ENCODE measurements at regions not wholly inside any gene's neighbourhood (a gene's known extent, or its start where the extent isn't known, plus 50 kb on each side); places are given as distances from the start of the nearest gene placed in this dataset.
A peak's percentile ranks its signal among the peaks of the same experiment; 100 is the strongest.

DNA sequence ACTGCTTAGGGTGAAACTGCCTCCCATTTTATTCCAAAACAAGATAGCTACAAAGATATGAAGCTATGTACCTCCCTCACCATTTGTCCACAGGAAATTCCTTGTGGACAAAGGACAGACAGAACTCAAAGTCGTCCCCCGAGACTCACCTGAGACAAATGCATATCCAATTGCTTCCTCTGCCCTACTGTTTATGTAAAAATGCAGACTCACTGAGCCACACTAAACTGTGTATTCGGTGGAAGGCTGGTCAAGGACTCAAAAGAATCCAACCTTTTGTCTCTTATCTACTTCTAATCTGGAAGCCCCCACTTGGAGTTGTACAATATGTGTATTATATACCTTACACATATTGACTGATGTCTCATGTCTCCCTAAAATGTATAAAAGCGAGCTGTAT is 288.0 kb upstream of the ERCC4 start:
- Histone ChIP-seq H3K9ac (ENCODE audit: insufficient read depth in 1 of 2, low read depth in 2 of 2, low read length in 2 of 2) (no peak overlapping the region), H3K9me3 (replicated peaks; ENCODE audit: control insufficient read depth, insufficient read depth, low read depth, low read length) (no peaks in the 10 kb centered on the region), H3K4me3 (no peak overlapping the region), H3K27ac (ENCODE audit: extremely low read depth, low read depth, low read length) (peak overlapping the region; percentile 59; the same call in 1 of the 3 replicates), H3K9me1 (ENCODE audit: control insufficient read depth, insufficient read depth, low read length) (no peaks in the 10 kb centered on the region), H3K4me2 (ENCODE audit: insufficient read depth, low read length) (no peak overlapping the region), H3K27me3 (ENCODE audit: control insufficient read depth in 2 of 2, insufficient read depth in 2 of 2, low read length in 2 of 2) (no peaks in the 10 kb centered on the region; a peak in 1 of 5 replicates), H3K4me1 (replicated peaks in 1 of 2; ENCODE audit: control insufficient read depth in 2 of 2, insufficient read depth in 2 of 2, low read length in 2 of 2) (no peaks in the 10 kb centered on the region), H3K36me3 (ENCODE audit: control insufficient read depth, insufficient read depth, low read length) (no peaks in the 10 kb centered on the region), H4K20me1 (replicated peaks; ENCODE audit: control insufficient read depth, insufficient read depth, low read length) (no peaks in the 10 kb centered on the region), H2AFZ (ENCODE audit: low read depth, low read length) (no peak overlapping the region; the same call in 1 of the 2 replicates), H3K79me2 (ENCODE audit: control insufficient read depth, insufficient read depth, low read length) (no peaks in the 10 kb centered on the region)
- ATAC-seq (no peak), FAIRE-seq (no peak), DNase-seq (ENCODE audit: extremely low read depth in 1 of 4, low spot score in 3 of 4) (no peak)
- ChIA-PET CTCF (ENCODE audit: low intra/inter-chr PET ratio) (no interaction called here), POLR2A (no interaction called here)
- intact Hi-C loops (cut with micrococcal nuclease) = no loop called here
- in situ Hi-C loops (cut with MboI) = no loop called here
- no peak for TF ChIP-seq RERE (CRISPR knock-in tag; IDR thresholded peaks at IDR 0.05; ENCODE audit: borderline replicate concordance)
- TF ChIP-seq CREBBP (IDR thresholded peaks at IDR 0.05; ENCODE audit: low read depth, low read length) = no peak
- no peak for TF ChIP-seq NCOA6 (IDR thresholded peaks at IDR 0.05)
- no peak for TF ChIP-seq HNRNPUL1 (IDR thresholded peaks at IDR 0.05; ENCODE audit: low read length)
- no peak for TF ChIP-seq ZKSCAN3 (CRISPR knock-in tag; IDR thresholded peaks at IDR 0.05)
- TF ChIP-seq XRCC5 (IDR thresholded peaks at IDR 0.05; ENCODE audit: low read depth, low read length) = no peak
- no peak for TF ChIP-seq FOXA3 (CRISPR knock-in tag; conservative IDR thresholded peaks at IDR 0.05 in 1 of 2, IDR thresholded peaks at IDR 0.05 in 1 of 2)
- TF ChIP-seq CC2D1A (IDR thresholded peaks at IDR 0.05) = no peak
- no peak for TF ChIP-seq IRF9 (tag; IDR thresholded peaks at IDR 0.05)
- TF ChIP-seq ZNF143 (CRISPR knock-in tag; IDR thresholded peaks at IDR 0.05) = no peak
- TF ChIP-seq ZNF431 (CRISPR knock-in tag; IDR thresholded peaks at IDR 0.05) = no peak
- 0% methylated on average over 4 of the region's 4 CpGs for whole genome bisulfite sequencing (ENCODE audit: insufficient coverage, low coverage, missing lambda C conversion rate)
- no TSS peak for BruUV-seq (replicated peaks)
